ENCODE measurements at regions not wholly inside any gene's neighbourhood (a gene's known extent, or its start where the extent isn't known, plus 50 kb on each side); places are given as distances from the start of the nearest gene placed in this dataset.

- no peaks in the 10 kb centered on the region for H3K9me3 ChIP-seq (ENCODE audit: severe bottlenecking)
- peaks cover 17% of the 10 kb centered on the region for H3K27me3 ChIP-seq (ENCODE audit: insufficient read depth, poor library complexity, severe bottlenecking)
- no peak overlapping the region for H3K4me3 ChIP-seq (ENCODE audit: severe bottlenecking)
- ATAC-seq (ENCODE audit: low read depth) (no peak), DNase-seq (ENCODE audit: low spot score) (peak; percentile 56)
- no peaks in the 10 kb centered on the region for H3K36me3 ChIP-seq (ENCODE audit: low read depth)
- no peaks in the 10 kb centered on the region for H3K4me1 ChIP-seq (ENCODE audit: insufficient read depth, poor library complexity, severe bottlenecking)
- H3K27ac ChIP-seq (ENCODE audit: poor library complexity, severe bottlenecking) = no peak overlapping the region
- no peak for TF ChIP-seq CTCF (IDR thresholded peaks at IDR 0.05; ENCODE audit: poor library complexity, severe bottlenecking)
Observed at GRCh38 chr14:104253901-104254353, 115.5 kb downstream of the KIF26A start.

- Histone ChIP-seq H3K9me3 (ENCODE audit: severe bottlenecking) (no peaks in the 10 kb centered on the region), H3K27me3 (ENCODE audit: insufficient read depth, poor library complexity, severe bottlenecking) (peaks cover 23% of the 10 kb centered on the region), H3K4me3 (ENCODE audit: severe bottlenecking) (no peak overlapping the region), H3K4me1 (ENCODE audit: insufficient read depth, poor library complexity, severe bottlenecking) (no peaks in the 10 kb centered on the region), H3K36me3 (ENCODE audit: low read depth) (no peaks in the 10 kb centered on the region), H3K27ac (ENCODE audit: poor library complexity, severe bottlenecking) (no peak overlapping the region)
- peak; percentile 39 for DNase-seq (ENCODE audit: low spot score)
- no peak for ATAC-seq (ENCODE audit: low read depth)
- no peak for TF ChIP-seq CTCF (IDR thresholded peaks at IDR 0.05; ENCODE audit: poor library complexity, severe bottlenecking)
Observed at GRCh38 chr14:104254735-104255400, 116.5 kb downstream of the KIF26A start.

GRCh38 chr14:104256025-104256424 lies 117.6 kb downstream of the KIF26A start:
- no peak for TF ChIP-seq CTCF (IDR thresholded peaks at IDR 0.05; ENCODE audit: poor library complexity, severe bottlenecking)
- H3K4me3 ChIP-seq (ENCODE audit: severe bottlenecking) = no peak overlapping the region
- no peaks in the 10 kb centered on the region for H3K4me1 ChIP-seq (ENCODE audit: insufficient read depth, poor library complexity, severe bottlenecking)
- no peaks in the 10 kb centered on the region for H3K9me3 ChIP-seq (ENCODE audit: severe bottlenecking)
- ATAC-seq (ENCODE audit: low read depth) (no peak), DNase-seq (ENCODE audit: low spot score) (no peak)
- H3K27me3 ChIP-seq (ENCODE audit: insufficient read depth, poor library complexity, severe bottlenecking) = peaks cover 33% of the 10 kb centered on the region
- H3K27ac ChIP-seq (ENCODE audit: poor library complexity, severe bottlenecking) = no peak overlapping the region
- no peaks in the 10 kb centered on the region for H3K36me3 ChIP-seq (ENCODE audit: low read depth)

GRCh38 chr14:104262515-104263514 lies 124.4 kb downstream of the KIF26A start:
- no peak for TF ChIP-seq CTCF (IDR thresholded peaks at IDR 0.05; ENCODE audit: poor library complexity, severe bottlenecking)
- Histone ChIP-seq H3K27me3 (ENCODE audit: insufficient read depth, poor library complexity, severe bottlenecking) (peaks cover 31% of the 10 kb centered on the region), H3K4me1 (ENCODE audit: insufficient read depth, poor library complexity, severe bottlenecking) (no peaks in the 10 kb centered on the region), H3K4me3 (ENCODE audit: severe bottlenecking) (no peak overlapping the region), H3K27ac (ENCODE audit: poor library complexity, severe bottlenecking) (no peak overlapping the region), H3K9me3 (ENCODE audit: severe bottlenecking) (no peaks in the 10 kb centered on the region), H3K36me3 (ENCODE audit: low read depth) (no peaks in the 10 kb centered on the region)
- DNase-seq (ENCODE audit: low spot score) (peak; percentile 51), ATAC-seq (ENCODE audit: low read depth) (no peak)
